Endometrium (tissue), 2 donors: ENCODE measurements at regions not wholly inside any gene's neighbourhood (a gene's known extent, or its start where the extent isn't known, plus 50 kb on each side); places are given as distances from the start of the nearest gene placed in this dataset.
"Not testable (repeated sequence)": the region's sequence is repeated elsewhere in the genome, so short reads cannot be mapped to it uniquely, and the experiment has no call there.

Source experiments
- FAIRE-seq: peaks from 2 replicates; lab custom pipeline; 2012; peaks lifted over from hg19 to GRCh38; lab: Jason Lieb, UNC
- donor health status: control.
- donor health status: control.

- no peak for FAIRE-seq
Observed at GRCh38 chr5:92283521-92283920, 900.4 kb upstream of the ARRDC3 start.

- not testable (repeated sequence) for FAIRE-seq
Observed at GRCh38 chr5:92271750-92272149, 888.6 kb upstream of the ARRDC3 start.

DNA sequence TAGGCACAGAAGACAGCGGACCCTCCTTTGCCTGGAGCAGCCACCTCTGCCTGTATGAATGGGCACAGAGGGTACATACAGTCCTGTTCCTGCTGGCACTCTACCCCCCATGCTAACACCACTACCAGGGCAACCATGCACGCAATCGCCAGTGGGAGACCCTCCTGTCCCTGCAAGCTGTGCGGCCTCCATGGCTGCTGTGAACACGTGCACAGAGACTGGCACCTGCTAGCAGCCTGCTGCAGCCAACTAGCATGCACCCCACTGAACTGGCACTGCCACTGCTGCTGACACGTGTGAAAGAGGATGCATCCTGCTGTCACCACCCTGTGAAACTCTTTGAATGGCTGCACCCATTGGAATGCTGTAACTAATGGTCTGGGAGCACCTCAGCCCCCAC is 885.2 kb upstream of the ARRDC3 start:
- FAIRE-seq, result no peak

DNA sequence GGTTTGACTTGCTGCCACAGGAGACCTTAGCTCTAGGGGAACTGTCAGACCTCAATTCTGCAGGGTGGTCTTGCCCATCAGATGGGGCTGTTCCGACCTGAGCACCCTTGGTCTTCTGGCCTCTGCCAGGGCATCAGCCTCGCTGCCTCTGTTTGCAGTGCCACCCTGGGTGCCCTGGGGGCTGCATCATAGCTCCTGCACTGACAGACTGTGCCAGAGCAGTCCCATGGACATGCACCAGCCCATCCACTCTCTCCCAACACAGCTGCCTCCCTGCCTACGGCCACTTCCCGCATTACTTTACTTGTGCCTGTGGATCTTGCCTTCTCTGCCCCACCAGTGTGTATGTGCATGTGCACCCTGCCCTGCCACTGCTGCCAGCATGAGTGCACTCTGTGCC is 884.7 kb upstream of the ARRDC3 start:
- FAIRE-seq, result no peak

GRCh38 chr5:92265804-92266203 is 882.7 kb upstream of the ARRDC3 start:
- no peak for FAIRE-seq

DNA sequence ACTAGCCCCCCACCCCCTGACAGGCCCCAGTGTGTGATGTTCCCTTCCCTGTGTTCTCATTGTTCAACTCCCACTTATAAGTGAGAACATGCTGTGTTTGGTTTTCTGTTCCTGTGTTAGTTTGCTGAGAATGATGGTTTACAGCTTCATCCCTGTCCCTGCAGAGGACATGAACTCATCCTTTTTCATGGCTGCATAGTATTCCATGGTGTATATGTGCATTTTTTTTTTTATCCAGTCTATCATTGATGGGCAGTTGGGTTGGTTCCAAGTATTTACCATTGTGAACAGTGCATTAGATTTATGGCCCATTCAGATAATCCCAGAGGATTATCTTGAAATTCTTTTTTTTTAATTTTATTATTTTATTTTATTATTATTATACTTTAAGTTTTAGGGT is 872.5 kb upstream of the ARRDC3 start:
- FAIRE-seq, result not testable (repeated sequence)

DNA sequence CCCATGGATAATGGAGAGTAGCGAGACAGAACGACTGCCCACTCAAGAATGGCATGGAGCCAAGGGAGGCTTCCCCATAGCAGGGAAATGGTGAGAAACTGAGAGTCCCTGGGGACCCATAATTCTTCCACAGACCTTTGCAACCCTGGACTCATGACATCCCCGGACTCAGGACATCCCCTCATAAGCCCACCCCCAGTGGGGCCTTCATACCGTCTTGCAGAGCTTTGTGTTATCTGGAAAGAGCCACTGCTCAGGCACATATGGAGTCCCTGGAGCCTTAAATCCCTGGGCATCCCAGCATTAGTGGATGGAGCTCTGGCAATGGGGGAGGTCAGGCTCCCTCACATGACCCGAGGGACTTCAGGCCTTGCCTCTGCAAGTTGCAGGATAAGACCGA is 865.4 kb upstream of the ARRDC3 start:
- no peak for FAIRE-seq

GRCh38 chr5:92242170-92242569 is 859.1 kb upstream of the ARRDC3 start:
- FAIRE-seq, result no peak

GRCh38 chr5:92237896-92238295 is 854.8 kb upstream of the ARRDC3 start:
- no peak for FAIRE-seq

GRCh38 chr5:92222449-92222848 is 839.3 kb upstream of the ARRDC3 start:
- FAIRE-seq, result no peak

GRCh38 chr5:92216852-92217251 is 833.7 kb upstream of the ARRDC3 start:
- FAIRE-seq, result not testable (repeated sequence)

DNA sequence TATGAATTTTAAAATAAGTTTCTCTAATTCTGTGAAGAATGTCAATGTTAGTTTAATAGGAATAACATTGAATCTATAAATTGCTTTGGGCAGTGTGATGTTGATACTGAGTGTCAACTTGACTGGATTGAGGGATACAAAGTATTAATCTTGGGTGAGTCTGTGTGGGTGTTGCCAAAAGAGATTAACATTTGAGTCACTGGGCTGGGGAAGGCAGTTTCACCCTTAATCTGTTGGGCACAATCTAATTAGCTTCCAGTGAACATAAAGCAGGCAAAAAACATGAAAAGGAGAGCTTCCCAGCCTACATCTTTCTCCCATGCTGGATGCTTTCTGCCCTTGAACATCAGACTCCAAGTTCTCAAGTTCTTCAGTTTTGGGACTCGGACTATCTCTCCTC is 832.0 kb upstream of the ARRDC3 start:
- FAIRE-seq, result no peak

DNA sequence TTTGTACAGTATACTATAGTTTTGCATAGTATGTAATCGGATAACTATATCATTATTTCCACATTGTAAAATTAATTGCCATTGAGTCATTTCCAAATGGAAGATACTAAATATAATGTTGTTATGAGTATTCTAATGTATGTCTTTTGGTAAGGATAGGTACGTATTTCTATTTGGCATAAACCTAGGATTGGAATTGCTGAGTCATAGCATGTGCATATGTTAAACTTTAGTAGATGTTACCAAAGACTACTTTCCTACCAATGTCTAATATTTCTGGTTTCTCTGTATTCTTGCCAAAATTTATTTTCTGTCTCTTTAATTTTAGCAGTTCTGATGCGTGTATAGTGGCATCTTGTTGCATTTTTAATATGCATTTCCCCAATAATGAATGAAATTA is 825.1 kb upstream of the ARRDC3 start:
- FAIRE-seq, result no peak

- FAIRE-seq, result no peak
Observed at GRCh38 chr5:92207151-92207550, 824.0 kb upstream of the ARRDC3 start.

- no peak for FAIRE-seq
Observed at GRCh38 chr5:92206681-92207080, 823.6 kb upstream of the ARRDC3 start.

DNA sequence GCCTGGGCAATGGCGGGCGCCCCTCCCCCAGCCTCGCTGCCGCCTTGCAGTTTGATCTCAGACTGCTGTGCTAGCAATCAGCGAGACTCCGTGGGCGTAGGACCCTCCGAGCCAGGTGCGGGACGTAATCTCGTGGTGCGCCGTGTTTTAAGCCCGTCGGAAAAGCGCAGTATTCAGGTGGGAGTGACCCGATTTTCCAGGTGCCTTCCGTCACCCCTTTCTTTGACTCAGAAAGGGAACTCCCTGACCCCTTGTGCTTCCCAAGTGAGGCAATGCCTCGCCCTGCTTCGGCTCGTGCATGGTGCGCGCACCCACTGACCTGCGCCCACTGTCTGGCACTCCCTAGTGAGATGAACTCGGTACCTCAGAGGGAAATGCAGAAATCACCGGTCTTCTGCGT is 815.9 kb upstream of the ARRDC3 start:
- not testable (repeated sequence) for FAIRE-seq

DNA sequence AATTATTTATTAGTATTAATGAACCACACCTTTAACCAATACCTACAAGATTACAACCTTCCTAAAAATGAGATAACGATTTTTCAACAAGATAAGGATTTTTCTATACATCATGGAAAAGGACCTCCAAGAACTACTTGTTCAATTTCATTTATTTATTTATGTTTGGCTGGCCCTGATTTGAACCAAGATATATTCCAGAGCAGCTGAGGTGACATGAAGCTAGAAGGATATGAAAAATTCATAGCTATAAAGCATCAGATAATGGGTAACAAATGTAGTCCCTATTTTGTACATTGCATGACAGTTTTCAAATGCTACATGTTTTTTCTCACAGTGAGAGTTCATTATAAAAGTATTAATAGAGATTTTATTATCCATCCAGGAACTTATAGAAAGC is 798.5 kb upstream of the ARRDC3 start:
- no peak for FAIRE-seq

DNA sequence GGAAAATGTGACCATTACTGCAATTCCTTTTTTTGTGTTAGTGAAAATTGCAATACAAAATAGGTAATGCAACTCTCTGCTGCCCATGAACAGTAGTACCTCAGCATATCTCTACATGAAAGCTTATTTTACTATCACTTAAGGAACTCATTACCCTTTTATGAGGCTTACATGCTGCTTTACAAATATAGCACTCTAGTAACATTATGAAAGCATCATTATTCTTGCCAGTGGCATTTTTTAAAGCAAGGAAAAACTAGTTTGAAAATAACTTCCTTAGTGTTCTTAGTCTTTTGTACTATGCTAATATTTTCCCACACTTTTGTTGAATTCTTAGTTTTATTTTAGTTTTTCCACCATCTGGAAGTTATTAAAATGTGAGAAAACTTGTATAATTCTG is 797.3 kb upstream of the ARRDC3 start:
- peak; percentile 78 for FAIRE-seq

GRCh38 chr5:92179651-92180050 is 796.5 kb upstream of the ARRDC3 start:
- no peak for FAIRE-seq

DNA sequence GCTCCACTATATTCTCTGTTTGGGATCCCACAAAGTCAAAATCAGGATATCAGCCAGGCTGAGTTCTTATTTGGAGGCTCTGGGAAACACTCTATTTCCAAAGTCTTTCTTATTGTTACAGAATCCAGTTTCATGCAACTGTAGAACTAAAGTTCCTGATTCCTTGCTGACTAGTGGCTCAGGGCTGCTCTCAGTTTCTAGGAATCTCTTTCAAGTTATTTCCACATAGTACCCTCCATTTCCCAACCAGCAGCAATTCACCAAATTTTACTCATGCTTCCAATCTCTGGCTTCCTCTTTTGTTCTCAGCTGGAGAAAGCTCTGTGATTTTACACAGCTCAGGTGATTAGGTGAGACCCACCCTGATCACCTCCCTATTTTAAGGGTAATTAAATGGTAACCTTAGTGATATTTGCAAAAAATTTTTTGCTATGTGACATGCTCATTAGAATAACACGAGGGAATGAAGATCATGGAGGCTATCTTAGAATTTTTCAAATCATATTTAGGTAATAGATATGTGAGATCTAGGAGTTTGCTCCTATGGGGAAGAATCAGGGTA is 794.9 kb upstream of the ARRDC3 start:
- FAIRE-seq, result no peak

- FAIRE-seq, result no peak
Observed at GRCh38 chr5:92163906-92164305, 780.8 kb upstream of the ARRDC3 start.

DNA sequence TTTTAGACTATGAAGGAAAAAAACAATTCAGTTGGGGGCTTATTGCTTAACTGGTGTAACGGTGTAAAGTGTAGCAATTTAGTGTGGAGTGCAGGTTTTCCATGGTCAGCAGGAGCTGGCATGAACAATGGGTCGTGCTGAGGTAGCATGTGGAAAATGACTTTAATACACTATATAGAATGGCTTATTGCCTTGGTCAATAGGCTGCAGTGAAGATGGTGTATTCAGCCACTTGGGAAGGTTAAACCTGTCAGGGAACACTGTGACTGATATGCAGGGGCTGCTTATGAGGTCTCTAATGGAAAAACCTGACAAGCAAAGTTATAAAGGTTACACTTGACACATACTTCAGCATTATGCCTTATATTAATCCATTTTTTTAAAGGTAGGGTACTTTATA is 764.7 kb upstream of the ARRDC3 start:
- no peak for FAIRE-seq

DNA sequence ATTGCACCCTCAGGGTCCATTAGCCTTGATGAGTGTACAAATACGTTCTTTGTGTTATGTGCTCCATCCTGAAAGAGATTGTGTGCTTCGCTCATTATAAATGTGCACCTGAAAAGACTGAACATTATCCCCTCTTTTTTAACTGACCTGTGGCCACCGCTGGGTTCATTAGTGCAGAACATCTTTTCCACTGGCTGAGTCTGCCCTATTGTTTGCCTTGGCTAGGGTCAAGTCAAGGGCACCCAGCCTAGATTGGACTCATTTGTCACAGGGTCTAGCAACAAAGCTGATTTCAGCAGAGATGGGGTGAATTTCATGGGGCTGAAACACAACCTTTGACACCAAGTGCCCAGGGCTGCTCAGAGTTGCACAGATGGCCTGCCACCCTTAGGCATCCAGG is 764.1 kb upstream of the ARRDC3 start:
- no peak for FAIRE-seq

DNA sequence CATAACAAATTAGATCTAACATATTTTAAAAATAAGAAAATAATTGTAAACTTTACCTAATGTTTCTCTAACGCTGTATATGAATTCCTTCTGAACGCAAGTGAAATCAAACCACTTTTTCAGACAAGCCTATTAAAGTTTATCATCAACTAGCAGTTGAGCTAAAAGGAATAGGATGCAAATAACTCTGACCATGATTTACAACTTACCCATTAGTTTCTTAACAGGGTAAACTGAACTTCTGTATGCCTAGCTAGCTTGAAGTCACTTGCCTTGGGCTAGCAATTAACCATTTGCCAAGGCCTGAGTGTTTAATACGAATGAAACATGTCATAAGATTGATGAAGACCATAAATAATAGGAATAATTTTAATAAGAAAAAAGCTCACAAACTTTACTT is 762.7 kb upstream of the ARRDC3 start:
- no peak for FAIRE-seq

DNA sequence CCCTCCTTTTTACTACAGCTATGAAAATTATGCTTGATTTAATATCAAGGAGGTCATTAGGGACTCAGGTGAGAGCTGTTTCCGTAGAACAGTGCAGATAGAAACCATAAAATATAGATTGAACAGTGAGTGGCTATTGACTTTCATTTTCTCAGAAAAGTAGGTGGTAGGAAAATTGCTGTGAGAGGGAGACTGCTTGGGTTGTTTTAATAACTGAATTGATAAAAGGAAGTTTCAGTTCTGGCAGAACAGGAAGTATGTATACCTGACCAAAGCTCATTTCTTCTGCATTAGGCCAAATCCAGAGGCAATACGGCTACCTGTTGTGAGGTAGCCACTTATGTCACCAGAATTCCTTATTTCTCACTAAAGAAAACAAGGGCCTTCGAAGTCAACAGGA is 761.7 kb upstream of the ARRDC3 start:
- no peak for FAIRE-seq
